Renal cortex interstitium (tissue), 11 donors: ENCODE measurements at regions not wholly inside any gene's neighbourhood (a gene's known extent, or its start where the extent isn't known, plus 50 kb on each side); places are given as distances from the start of the nearest gene placed in this dataset.
"Not testable (repeated sequence)": the region's sequence is repeated elsewhere in the genome, so short reads cannot be mapped to it uniquely, and the experiment has no call there.

Source experiments
- DNase-seq, 11 donors: peaks; one replicate each; pipeline ENCODE4 v3.0.0-alpha.2; 2013; ENCODE audit warnings: low read depth in 9 of 11, low spot score in 4 of 11; ENCODE audit errors: extremely low read depth in 1 of 11

- no peak for DNase-seq
Measured at GRCh38 chr7:32212321-32212720, 142.1 kb upstream of the PDE1C start.

- peak in 5 of 11 donors; percentile 3 to 8 (median 5) for DNase-seq
Measured at GRCh38 chr7:32206987-32207386, 136.8 kb upstream of the PDE1C start.

- no peak for DNase-seq
Measured at GRCh38 chr7:32206488-32206887, 136.3 kb upstream of the PDE1C start.

- DNase-seq, result not testable (repeated sequence)
Measured at GRCh38 chr7:32205298-32205824, 135.2 kb upstream of the PDE1C start.

GRCh38 chr7:32204361-32205018 lies 134.3 kb upstream of the PDE1C start:
- DNase-seq, result peak; percentile 35 to 61 (median 47)

GRCh38 chr7:32200646-32201045 lies 130.4 kb upstream of the PDE1C start:
- no peak for DNase-seq

- DNase-seq, result no peak
Measured at GRCh38 chr7:32194537-32194936, 124.3 kb upstream of the PDE1C start.

GRCh38 chr7:32191305-32191704 lies 121.1 kb upstream of the PDE1C start:
- no peak for DNase-seq

GRCh38 chr7:32179567-32179966 lies 109.4 kb upstream of the PDE1C start:
- no peak for DNase-seq

GRCh38 chr7:32178677-32179366 lies 108.6 kb upstream of the PDE1C start:
- no peak for DNase-seq

- DNase-seq, result no peak
Measured at GRCh38 chr7:32177232-32177631, 107.0 kb upstream of the PDE1C start.

- DNase-seq, result no peak
Measured at GRCh38 chr7:32175099-32175498, 104.9 kb upstream of the PDE1C start.

- no peak for DNase-seq
Measured at GRCh38 chr7:32171248-32171647, 101.0 kb upstream of the PDE1C start.

GRCh38 chr7:32170838-32171237 lies 100.6 kb upstream of the PDE1C start:
- no peak for DNase-seq

GRCh38 chr7:32169228-32169627 lies 99.0 kb upstream of the PDE1C start:
- DNase-seq, result no peak

- DNase-seq, result no peak
Measured at GRCh38 chr7:32167815-32168214, 97.6 kb upstream of the PDE1C start.

- DNase-seq, result no peak
Measured at GRCh38 chr7:32167256-32167655, 97.0 kb upstream of the PDE1C start.

- DNase-seq, result no peak
Measured at GRCh38 chr7:32164341-32164996, 94.3 kb upstream of the PDE1C start.

GRCh38 chr7:32163896-32164295 lies 93.7 kb upstream of the PDE1C start:
- DNase-seq, result no peak

- DNase-seq, result no peak
Measured at GRCh38 chr7:32163141-32163806, 93.1 kb upstream of the PDE1C start.
